Hematopoietic multipotent progenitor cell (in vitro differentiated cells): ENCODE measurements at regions not wholly inside any gene's neighbourhood (a gene's known extent, or its start where the extent isn't known, plus 50 kb on each side); places are given as distances from the start of the nearest gene placed in this dataset.

Source experiments
- DNase-seq, 3 donors: peaks; one replicate each; pipeline ENCODE4 v3.0.0-alpha.2; 2011 to 2015; ENCODE audit warnings: low read depth in 2 of 3, low spot score in 2 of 3

GRCh38 chr5:142438573-142438972, 113.8 kb upstream of the SPRY4 start:
- no peak for DNase-seq

DNA sequence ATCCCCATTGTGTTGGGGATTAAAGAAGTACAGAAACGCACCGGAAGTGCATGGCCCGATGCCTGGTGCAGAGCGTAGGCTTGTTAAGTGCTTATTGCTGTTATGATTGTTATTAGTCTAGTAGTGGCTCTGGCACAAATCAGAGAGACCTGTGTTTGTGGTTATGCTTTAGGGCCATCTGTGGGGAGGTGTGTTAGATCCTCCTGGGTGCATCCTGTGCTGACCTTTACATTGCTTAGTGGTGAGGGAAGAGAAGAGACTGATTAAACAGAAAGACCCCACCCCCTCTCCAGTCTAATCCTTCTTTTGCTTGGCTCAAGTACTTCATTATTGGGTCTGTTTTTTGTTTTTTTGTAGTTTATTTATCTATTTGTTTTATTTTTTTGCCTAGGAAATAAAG, 112.7 kb upstream of the SPRY4 start:
- no peak for DNase-seq

- no peak for DNase-seq
Measured at GRCh38 chr5:142435410-142436115, 110.7 kb upstream of the SPRY4 start.

DNA sequence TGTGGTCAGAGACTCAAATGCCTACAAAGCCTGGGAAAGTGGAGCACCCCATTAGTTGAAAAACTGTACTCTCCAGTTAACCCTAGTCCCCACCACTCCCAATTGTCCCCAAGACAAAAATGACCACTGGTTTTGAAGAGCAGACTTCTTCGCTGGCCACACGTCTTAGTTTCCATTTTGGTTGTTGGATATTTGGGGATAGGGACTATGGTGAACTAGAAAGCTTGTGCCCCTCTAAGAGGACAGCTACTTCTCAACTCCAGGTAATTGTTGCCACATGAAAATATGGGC, 109.4 kb upstream of the SPRY4 start:
- no peak for DNase-seq

DNA sequence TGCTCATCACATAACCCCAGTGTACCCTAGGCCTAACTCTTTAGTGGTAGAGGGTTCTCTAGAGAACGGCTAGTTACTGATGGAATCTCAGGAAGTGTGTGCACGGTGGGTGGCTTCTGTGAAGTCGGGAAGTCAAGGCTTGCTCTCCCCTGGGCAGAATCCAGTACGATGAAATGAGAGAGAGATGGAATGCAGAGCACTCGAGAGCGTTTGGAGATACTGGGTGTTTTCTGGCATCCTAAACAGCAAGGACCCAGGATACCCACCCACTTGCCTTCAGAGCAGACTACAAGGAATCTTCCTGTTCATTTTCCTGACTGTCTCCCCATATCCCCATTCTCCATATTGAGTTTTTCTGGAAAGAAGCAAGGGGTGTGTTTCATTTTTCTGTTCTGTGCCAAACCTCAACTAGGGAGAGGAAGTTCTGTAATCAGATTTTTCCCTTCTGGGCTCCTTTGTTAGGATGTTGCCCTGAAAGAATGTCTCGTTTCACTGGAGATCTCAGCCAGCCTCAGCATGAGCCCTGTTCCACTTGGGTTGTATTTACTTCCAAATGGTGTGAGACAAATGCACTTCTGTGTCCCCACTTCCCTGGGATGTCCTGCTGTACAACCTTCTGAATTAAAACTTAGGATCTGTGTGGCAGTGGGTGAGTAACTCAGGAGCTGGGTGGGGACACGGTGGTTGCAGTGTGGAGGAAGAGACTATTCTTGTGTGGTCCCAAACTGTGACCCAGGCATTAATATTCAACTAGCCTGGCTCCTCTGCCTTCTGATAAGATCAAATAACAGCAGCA, 108.9 kb upstream of the SPRY4 start:
- no peak for DNase-seq

GRCh38 chr5:142432961-142433360, 108.1 kb upstream of the SPRY4 start:
- DNase-seq = peak; percentile 17 to 70 (median 50)

GRCh38 chr5:142432369-142432863, 107.6 kb upstream of the SPRY4 start:
- DNase-seq = peak; percentile 9 to 88 (median 57)

GRCh38 chr5:142428773-142429473, 104.1 kb upstream of the SPRY4 start:
- DNase-seq = no peak

- DNase-seq = no peak
Measured at GRCh38 chr5:142428036-142428772, 103.4 kb upstream of the SPRY4 start.

DNA sequence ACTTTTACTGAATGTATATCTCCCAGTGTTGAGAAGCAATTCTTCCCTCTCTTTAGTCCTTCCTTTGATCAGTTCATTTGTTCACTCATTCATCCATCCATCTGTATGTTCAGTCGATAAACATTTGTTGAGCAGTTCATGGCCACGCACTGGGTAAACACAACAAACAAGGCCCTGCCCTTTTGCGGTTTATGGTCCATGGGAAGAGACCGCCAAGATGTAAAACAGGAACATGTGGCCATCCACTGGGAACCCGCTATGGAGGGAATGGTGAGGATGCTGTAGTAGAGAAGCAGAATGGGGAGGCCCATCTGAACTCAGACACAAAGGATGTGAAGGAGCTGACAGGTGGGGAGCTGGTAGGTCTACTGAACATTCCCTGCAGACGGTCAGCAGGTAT, 102.7 kb upstream of the SPRY4 start:
- DNase-seq = no peak

GRCh38 chr5:142427015-142427364, 102.2 kb upstream of the SPRY4 start:
- no peak for DNase-seq

GRCh38 chr5:142426129-142427014, 101.6 kb upstream of the SPRY4 start:
- peak in 1 of 3 donors; percentile 46 for DNase-seq

DNA sequence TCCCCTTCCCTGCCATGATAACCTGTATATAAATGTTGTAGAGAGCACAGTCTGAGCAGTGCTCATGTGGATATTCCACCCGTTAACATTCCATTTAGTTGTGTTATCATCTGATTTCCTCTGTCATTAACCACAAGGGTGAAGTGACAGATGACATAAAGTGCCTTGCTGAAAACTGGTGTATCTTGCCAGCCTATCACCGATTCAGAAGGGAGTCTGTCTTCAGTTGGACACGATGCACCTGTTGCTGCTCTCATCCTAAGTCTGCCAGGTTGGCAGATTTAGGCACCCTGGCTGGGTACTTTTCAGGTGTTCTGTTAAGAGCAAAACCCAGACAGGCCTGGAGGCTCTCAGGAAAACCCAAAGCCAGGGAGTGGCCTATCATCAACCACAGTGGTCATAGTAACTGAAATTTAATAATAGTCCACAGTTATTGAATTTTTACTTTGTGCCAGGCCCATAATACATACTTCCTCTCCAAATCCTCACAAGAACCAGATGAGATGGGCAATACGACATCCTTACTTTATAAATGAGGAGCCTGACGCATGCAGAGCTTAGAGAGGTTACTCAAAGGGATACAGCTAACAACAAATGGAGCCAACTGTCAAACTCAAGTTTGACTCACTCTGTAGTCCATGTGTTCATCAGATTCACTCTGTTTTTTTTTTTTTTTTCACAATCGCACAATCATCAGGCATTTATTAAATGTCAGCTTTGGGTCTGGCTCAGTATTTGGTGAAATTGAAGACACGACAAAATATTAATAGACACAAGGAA, 100.7 kb upstream of the SPRY4 start:
- no peak for DNase-seq

- DNase-seq = no peak
Measured at GRCh38 chr5:142422429-142422828, 97.6 kb upstream of the SPRY4 start.

GRCh38 chr5:142421621-142422397, 97.0 kb upstream of the SPRY4 start:
- DNase-seq = no peak

DNA sequence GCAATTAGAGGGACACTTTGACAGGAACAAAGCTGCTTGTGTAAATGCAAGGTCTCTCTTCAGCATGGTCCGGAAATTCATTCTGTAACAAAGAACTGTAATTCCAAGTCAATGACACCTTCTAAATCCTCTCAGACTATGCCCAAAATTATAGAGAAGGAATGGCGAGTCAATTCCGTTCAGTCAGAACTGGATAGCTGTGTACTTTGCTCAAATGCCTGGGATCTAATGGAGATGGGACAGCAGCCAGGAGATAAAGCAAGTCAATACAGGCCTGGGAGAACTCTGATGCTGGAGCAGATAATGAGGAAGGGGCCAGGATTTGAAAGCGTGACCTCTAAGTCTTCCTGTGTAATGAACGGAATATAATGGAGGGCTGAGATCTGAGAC, 96.4 kb upstream of the SPRY4 start:
- DNase-seq = peak in 1 of 3 donors; percentile 39

DNA sequence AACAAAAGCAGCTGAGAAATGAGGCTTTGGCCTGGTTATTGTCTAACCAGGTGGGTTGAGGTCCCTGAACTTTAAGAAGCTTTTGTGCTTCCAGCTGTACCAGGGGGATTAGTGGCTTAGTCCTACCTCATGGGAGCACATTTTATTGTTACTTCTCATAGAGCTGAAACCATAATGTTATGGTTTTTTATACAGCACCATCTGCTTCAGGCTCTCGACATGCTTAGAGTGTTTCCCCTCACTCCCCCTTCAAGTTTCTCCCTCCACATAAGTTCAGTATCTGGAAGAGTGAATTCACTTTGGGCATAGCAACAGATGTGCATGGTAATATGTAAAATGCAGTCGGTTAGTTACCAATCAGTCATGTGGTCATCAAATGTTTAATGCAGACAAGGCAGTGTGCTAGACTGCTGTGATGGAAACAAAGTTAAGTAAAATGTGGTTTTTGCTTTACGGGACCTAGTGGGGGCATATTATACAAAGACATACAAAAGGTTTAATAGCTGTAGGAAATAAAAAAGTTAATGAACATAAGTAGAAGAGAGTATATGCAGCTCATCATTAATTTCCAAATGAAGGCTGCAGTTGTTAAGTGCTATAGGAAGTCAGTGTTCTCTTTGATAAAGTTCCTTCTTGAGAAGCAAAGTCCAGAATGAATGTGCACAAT, 95.9 kb upstream of the SPRY4 start:
- peak in 1 of 3 donors; percentile 22 for DNase-seq

GRCh38 chr5:142412581-142412980, 87.8 kb upstream of the SPRY4 start:
- DNase-seq = no peak
